ENCODE measurements at regions not wholly inside any gene's neighbourhood (a gene's known extent, or its start where the extent isn't known, plus 50 kb on each side); places are given as distances from the start of the nearest gene placed in this dataset.

- Histone ChIP-seq H3K36me3 (no peaks in the 10 kb centered on the region), H3K9me3 (no peaks in the 10 kb centered on the region), H3K27me3 (replicated peaks in 1 of 7) (no peaks in the 10 kb centered on the region), H3K27ac (no peak overlapping the region), H3K4me1 (no peaks in the 10 kb centered on the region), H3K4me3 (no peak overlapping the region)
- TF ChIP-seq CTCF (IDR thresholded peaks at IDR 0.05 in 8 of 11, conservative IDR thresholded peaks at IDR 0.05 in 3 of 11) (no peak), POLR2AphosphoS5 (IDR thresholded peaks at IDR 0.05) (no peak), POLR2A (IDR thresholded peaks at IDR 0.05) (no peak)
- intact Hi-C loops (cut with DNase I; ENCODE audit: low total_unique reads): no loop called here
- WGBS, 5 donors: 36 to 78% (median 65%) methylated on average over 1 of the region's 1 CpG
- no peak for DNase-seq
Measured at GRCh38 chr12:78269620-78270019, 438.9 kb downstream of the NAV3 start.

DNA sequence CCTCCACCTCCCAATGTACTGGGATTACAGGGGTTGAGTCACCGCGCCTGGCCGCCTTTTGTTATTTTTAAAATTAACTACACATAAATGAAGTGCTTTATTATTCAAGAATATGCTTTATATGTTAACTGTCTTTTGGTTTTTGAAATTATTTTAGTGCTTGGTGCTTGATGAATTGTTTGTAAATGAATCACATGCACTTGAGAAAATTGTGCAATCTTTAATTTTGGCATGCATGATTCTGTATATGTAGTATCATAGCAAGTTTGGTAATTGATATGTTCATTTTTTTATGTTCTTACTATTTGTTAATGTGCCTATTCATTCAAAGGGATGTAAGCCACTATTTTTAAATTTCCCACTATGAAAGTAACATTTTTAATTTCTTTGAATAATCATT, 440.9 kb downstream of the NAV3 start:
- no peaks in the 10 kb centered on the region for H3K27me3 ChIP-seq (replicated peaks in 1 of 7)
- TF ChIP-seq POLR2AphosphoS5 (IDR thresholded peaks at IDR 0.05) (no peak), CTCF (IDR thresholded peaks at IDR 0.05 in 8 of 11, conservative IDR thresholded peaks at IDR 0.05 in 3 of 11) (no peak), POLR2A (IDR thresholded peaks at IDR 0.05) (no peak)
- H3K4me1 ChIP-seq: no peaks in the 10 kb centered on the region
- no peak for DNase-seq
- H3K27ac ChIP-seq: no peak overlapping the region
- peaks cover 0 to 6% (median 0%) of the 10 kb centered on the region in 8 donors for H3K9me3 ChIP-seq
- intact Hi-C loops (cut with DNase I; ENCODE audit: low total_unique reads): no loop called here
- no peak overlapping the region for H3K4me3 ChIP-seq
- no peaks in the 10 kb centered on the region for H3K36me3 ChIP-seq
- 95 to 99% (median 99%) methylated on average over 3 of the region's 3 CpGs for WGBS, 5 donors

GRCh38 chr12:78275886-78276285, 445.2 kb downstream of the NAV3 start:
- H3K36me3 ChIP-seq: no peaks in the 10 kb centered on the region
- 66 to 74% (median 72%) methylated on average over 2 of the region's 2 CpGs for WGBS, 5 donors
- no peaks in the 10 kb centered on the region for H3K4me1 ChIP-seq
- H3K27me3 ChIP-seq (replicated peaks in 1 of 7): no peaks in the 10 kb centered on the region
- H3K9me3 ChIP-seq: peaks cover 0 to 36% (median 16%) of the 10 kb centered on the region in 8 donors
- intact Hi-C loops (cut with DNase I; ENCODE audit: low total_unique reads): no loop called here
- H3K4me3 ChIP-seq: no peak overlapping the region
- no peak for DNase-seq
- TF ChIP-seq POLR2AphosphoS5 (IDR thresholded peaks at IDR 0.05) (no peak), POLR2A (IDR thresholded peaks at IDR 0.05) (no peak), CTCF (IDR thresholded peaks at IDR 0.05 in 8 of 11, conservative IDR thresholded peaks at IDR 0.05 in 3 of 11) (no peak)
- H3K27ac ChIP-seq: no peak overlapping the region

DNA sequence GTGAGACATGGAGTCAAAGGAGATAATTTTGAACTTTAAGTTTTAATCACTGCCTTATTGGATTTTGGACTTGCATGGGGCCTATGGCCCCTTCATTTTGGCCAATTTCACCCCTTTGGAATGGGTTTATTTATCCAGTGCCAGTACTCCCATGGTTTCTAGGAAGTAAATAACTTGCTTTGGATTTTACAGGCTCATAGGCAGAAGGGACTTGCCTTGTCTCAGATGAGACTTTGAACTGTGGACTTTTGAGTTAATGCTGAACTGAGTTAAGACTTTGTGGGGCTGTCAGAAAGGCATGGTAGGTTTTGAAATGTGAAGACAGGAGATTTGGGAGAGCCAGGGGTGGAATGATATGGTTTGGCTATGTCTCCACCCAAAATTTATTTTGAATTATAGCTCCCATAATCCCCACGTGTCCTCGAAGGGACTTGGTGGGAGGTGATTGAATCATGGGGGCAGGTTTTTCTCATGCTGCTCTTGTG, 448.1 kb downstream of the NAV3 start:
- no peaks in the 10 kb centered on the region for H3K36me3 ChIP-seq
- H3K4me1 ChIP-seq: no peaks in the 10 kb centered on the region
- H3K4me3 ChIP-seq: no peak overlapping the region
- no peaks in the 10 kb centered on the region for H3K27me3 ChIP-seq (replicated peaks in 1 of 7)
- 83 to 95% (median 90%) methylated on average over 2 of the region's 2 CpGs for WGBS, 5 donors
- DNase-seq: no peak
- H3K9me3 ChIP-seq: peaks cover 0 to 36% (median 16%) of the 10 kb centered on the region in 8 donors
- no peak overlapping the region for H3K27ac ChIP-seq
- no peak for TF ChIP-seq CTCF (IDR thresholded peaks at IDR 0.05 in 8 of 11, conservative IDR thresholded peaks at IDR 0.05 in 3 of 11)
- TF ChIP-seq POLR2A (IDR thresholded peaks at IDR 0.05): no peak
- TF ChIP-seq POLR2AphosphoS5 (IDR thresholded peaks at IDR 0.05): no peak
- intact Hi-C loops (cut with DNase I; ENCODE audit: low total_unique reads): no loop called here

Data from spleen (tissue), 11 donors.